HG03565 (cell line): ENCODE measurements at regions not wholly inside any gene's neighbourhood (a gene's known extent, or its start where the extent isn't known, plus 50 kb on each side); places are given as distances from the start of the nearest gene placed in this dataset.

Source experiments
- ATAC-seq: cut with Tn5 transposase; IDR thresholded peaks from one replicate; pipeline ENCODE4 v1.9.1; 2021; ENCODE audit warnings: mild to moderate bottlenecking, moderate library complexity; ENCODE audit not compliant: unreplicated experiment

DNA sequence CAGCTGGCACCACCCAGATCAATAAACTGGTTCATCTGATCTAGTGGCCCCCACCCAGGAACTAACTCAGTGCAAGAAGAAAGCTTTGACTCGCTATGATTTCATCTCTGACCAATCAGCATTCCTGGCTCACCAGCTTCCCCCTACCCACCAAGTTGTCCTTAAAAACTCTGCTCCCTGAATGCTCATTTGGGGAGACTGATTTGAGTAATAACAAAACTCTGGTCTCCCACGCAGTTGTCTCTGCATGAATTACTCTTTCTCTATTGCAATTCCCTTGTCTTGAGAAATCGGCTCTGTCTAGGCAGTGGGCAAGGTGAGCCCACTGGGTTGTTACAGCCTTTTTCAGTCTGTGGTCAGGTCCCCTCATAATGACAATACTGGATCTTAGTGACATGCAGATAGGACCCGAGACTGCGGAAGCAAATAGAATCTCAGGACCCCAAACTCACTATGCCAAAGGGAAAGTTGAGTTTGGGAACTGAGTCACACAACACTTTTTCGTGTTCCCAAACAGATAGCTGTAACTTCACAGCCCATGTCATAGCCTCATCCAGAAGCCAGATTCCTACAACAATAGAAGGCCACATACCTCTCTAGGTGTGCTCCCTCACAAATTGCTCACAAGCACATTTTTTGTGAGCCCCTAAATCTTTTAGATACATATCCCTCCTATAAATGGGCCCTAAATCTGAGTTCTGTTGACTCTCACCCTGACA is 175.2 kb upstream of the RAI14 start:
- no peak for ATAC-seq

DNA sequence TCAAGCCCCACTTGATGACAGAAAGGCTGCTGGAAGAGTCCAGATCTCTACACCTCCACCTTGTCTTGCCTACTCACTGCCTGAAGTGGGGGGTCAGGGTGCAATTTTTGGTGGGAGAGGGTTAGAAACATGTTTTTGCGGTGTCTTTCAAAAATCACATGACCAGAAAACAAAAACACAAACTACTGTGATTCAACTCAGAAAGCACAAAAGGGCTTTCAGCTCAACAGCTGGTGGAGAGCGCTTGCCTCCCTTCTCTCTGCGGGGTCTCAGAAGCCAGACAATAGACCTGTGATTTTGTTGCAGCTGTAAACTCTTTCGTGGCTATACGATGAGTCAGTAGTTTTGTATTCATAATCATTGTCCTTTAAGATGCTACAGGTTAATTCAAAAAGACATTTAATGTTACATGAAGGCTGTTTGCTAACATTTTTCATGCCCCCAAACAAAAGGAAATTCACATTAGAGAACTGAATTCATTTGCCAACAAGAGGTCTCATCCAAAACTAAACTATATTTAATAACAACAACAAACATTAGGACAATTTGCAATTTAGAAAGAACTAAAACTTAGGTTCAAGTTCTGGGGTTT is 172.6 kb upstream of the RAI14 start:
- ATAC-seq: no peak

DNA sequence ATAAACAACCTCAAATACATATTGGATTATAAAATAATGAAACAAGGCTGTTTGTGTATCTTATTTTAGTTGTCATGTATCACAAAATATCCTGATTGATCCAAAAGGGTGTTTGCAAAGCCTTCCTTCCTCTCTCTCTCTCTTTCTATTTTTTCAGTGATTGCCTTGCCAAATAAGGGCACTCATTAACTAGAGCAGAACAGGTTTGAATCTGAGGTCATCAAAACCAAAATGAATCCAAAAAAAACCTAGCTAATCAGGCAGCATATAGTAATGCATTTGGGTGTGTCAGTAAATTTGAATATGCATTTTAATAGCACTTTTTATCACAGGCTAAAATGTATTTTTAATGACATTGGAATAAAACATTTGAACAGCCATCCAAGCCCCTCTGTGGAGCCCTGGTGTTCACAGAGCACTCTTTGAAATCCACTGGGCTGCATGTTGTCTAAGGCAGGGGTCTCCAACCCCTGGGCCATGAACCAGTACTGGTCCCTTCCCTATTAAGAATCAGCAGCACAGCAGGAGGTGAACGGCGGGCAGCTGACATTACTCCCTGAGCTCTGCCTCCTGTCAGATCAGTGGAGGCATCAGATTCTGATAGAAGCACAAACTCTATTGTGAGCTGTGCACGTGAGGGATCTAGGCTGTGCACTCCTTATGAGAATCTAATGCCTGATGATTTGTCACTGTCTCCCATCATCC is 171.8 kb upstream of the RAI14 start:
- no peak for ATAC-seq

DNA sequence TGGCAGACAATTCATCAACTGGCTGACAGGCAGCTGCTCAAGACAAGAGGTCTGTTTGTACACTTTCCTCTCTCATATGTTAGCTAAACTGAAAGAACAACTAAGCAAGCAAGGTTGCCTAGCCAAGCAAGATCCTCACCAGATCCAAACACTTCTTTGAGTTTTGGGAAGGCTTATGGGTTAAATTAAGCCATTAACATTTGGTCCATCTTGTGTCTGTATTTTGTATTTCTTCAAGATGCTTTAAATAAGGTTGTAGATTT is 170.4 kb upstream of the RAI14 start:
- no peak for ATAC-seq

DNA sequence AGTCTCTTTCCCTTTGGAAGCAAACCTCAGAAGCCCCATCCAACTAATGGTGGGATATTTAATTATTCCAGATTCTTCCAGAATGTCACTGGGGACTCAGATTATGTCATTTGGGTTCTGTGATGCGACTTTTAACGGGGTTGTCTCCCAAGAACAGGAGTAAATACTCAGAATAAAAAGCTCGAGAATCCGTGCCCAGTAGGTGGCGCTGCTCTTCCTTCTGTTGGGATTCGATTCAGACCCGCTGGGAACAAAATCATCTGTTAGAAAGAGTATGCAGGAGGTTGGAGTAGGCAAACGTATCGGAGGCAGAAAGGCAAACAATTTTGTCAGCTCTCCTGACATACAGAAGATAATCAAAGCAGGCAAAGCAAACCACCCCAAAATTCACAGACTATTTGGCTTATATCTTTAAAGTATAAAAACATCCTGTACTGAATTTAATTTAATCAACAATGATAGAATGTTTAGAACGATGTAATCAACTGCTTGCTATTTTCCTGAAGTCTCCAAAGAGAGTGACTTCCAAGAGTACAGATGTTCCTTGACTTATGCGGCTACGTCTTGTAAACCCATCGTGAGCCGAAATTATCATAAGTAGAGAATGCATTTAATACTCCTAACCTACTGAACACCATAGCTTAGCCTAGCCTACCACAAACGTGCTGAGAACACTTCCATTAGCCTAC is 169.8 kb upstream of the RAI14 start:
- peak; percentile 40 for ATAC-seq

DNA sequence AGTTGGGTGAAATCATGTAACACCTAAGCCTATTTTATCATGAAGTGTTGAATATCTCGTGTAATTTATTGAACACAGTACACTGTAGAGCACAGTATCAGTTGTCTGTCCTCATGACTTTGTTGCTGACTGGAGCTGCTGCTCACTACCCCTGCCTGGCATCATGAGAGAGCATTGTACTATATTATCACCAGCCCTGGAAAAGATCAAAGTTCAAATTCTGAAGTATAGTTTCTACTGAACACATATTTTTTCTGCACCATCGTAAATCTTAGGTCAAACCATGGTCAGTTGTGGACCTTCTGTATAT is 169.3 kb upstream of the RAI14 start:
- ATAC-seq: no peak

DNA sequence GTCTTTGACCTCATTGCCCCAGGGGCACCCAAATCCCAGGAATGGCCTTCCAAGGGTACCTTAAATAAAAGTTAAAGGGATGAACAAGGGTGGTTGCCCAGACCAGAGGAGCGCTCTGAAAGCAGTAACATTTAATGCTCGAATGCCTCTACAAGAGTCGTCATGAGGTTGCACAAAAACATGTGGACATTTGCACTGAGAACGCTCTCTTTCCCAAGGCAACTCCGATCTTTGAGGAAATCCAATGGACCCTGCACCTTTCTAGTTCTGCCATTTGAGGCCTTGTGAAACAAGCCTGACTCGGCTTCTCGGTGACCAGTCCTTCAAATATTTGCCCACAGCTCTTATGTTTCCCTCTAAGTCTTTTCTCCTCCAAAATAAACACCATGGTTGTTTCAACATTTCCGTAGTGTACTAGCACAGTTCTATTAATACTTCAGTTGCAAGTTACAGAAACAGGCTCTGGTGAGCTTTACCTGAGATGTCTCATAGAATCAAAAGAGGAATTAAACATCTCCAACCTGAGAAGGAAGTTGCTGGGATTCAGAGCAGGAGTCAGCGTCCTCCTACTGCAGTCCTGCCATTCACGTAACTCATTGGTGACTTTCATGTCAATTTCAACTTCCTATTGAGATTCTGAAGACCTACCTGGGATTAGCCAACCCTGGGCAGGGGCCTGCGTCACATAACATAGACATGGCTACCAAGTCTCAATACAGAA is 168.8 kb upstream of the RAI14 start:
- no peak for ATAC-seq

DNA sequence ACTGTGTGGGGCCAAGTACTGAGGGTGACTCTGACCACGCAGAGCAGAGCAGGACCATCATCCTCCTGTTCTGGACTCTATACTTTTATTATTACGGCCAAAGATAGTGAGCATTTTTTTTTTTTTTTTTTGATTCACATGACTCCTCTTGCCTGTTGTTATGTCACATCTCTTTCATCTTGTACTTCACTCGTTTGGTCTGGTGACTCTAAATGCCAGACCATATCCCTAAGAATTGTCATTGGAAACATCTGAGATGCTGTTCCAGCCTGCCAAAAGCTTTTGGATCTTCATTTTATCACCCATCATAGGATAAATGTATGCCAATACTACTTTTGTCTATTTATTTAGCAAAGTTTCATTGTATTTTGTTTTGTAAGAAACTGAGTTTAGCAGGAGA is 168.2 kb upstream of the RAI14 start:
- ATAC-seq: no peak

DNA sequence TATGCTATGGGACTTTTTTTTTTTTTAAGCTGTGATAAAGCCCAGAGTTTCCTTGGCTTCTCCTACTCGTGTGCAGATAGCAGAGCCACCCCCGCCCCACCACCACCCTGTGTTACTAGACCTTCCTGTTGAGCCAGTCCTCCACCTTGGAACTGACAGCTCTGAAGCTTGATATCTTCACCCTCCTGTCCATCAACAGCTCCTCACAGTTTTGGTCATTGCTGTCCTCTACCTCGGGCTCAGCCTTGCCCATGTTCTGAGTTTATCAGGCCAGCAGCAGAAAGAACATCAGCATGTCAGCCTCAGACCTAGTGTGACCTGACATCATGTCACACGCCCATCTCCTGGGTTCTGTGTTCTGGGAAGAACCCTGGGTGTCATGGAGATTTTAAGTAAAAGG is 167.1 kb upstream of the RAI14 start:
- ATAC-seq: no peak

DNA sequence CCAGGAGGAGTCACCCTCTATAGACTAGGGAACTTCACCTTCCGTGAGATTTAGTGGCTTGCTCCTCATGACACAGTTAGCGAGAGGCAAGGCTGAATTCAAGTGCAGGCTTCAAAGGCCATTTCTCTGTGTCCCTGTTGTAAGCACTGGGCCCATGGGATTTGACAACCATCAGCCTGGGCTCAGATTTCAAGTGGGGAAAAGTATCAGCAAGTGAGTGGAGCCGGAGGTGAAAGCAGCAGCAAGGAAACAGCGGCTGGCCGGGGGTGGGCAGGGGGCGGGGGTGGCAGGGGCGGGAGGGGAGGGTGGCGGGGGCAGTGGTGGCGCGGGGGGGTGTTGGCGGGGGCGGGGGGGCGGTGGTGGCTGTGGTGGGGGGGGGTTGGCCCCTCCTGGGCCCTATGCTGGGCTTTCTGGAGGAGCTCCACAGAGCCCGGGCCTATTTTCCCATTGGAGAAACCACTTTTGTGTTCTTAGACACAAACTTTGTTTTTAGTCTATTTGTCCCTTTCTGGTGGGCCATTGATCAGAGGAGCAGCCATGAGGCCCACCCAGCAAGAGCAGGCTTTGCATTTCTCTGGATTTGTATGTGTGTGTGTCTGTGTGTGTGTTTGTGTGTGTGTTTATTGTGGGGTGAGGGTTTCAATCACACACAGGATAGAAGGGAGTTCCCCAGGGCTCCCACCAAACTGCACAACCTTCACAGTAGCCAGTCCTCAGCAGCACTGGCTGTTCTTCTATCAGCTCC is 165.4 kb upstream of the RAI14 start:
- ATAC-seq: no peak

DNA sequence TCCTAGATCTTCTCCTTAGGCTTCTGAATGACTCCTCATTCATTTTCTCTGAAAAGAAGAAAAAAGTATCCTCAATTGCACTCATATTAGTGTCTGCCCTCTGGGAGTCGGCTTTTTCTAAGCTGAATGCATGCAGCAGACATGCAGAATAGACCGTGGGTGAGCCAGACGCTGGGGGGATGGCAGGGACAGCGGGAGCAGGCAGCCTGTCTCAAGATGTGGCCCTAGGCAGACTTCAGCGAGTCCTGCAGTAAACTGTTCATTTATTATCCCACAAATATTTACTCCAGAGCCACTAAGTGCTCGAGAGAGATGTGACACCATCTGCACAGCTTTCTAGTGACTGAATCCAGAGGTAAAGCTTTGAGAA is 164.9 kb upstream of the RAI14 start:
- ATAC-seq: no peak

DNA sequence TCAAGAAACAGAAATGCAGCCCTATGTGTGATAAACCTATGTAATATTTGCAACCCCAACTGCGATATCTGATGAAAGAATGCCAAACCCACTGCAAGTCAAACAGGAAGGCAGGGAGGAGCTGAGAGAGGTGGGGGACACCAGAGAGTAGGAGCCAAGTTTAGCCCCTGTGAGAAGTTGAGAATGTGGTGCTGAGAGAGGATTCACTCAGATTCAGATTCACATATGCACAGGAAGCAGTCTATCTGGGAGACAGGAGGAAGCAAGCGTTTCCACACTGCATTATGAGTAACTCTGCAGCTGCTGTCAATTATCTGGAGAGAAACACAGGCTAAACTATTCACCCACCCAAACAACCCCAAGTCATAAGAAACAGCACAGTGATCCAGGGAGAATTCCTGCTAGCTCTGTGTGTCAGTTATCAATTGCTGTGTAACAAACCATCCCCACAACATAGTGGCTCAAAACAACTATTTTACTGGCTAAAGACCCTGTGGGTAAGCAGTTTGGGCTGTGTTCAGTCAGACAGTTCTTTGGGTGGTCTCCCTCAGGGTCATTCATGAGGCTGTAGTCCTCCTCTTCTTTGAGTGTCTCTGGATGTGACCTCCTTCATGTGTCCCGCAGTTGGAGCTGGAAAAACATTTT is 161.9 kb upstream of the RAI14 start:
- no peak for ATAC-seq

DNA sequence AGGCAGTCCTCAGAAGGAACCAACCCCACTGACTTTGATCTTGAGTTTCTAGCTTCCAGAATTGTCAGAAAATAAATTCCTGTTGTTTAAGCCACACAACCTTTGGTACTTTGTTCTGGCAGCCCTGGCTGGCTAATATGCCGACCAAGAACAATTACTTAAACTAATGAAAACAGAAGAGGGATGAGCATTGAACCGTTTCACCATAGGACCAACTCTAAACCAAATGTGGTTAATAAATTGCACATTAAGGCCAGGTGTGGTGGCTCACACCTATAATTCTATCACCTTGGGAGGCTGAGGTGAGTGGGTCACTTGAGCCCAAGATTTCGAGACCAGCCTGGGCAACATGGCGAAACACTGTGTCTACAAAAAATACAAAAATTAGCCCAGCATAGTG is 160.9 kb upstream of the RAI14 start:
- no peak for ATAC-seq

DNA sequence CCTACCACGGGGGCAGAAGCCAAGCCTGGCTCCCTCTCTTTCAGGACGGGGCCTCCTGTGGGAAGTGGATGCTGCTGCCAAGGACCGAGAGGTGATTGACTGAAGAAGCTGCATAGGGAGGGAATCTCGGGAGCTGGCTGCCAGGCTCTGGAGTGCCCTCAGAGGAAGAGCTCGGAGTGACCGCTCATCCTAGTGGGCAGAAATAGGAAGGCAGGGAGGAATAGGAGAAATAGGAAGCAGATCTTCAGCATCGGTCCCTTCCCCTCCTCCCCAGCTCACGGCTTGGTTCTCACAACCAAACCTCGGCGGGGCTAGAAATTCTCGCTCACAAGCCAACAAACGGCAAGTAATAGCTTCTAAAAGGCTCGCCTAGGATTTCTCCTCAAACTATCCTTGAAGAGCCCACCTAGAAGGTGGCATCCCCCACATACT is 159.9 kb upstream of the RAI14 start:
- no peak for ATAC-seq

DNA sequence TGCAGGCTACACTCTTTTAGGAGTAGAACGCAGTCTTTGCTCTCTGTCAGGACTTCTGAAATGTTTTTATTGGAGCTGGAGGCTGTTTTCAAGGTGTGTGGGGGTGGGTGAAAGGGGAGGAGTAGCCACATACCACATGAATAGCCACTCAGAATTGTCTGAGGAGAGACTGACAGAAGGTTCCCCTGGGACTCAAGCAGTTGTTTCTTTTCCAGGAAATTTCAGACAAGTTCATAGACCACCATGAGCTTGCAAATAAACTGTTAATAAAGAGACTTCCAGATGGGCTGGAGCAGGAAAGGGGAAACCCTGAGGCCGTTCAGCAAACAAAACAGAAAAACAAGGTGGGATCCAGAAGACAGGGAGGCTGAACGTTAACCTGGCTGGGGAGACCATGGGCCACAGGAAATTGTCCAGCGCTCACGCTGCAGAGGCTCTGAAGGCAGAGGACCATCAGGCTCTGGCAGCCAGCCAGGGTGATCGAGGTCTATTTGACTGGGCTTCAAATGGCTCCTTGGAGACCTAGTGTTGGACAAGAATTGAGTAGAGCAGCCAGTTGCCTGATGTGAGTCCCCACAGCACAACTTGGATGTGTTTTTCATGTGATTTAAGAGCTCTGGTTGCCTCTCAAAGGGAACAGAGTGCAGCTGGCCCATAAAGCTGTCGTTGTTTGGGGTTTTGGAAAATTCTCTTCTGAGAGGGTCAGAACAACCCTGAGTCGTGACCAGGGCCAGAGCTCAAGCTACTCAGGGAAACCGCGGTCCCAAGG is 159.2 kb upstream of the RAI14 start:
- ATAC-seq: no peak

DNA sequence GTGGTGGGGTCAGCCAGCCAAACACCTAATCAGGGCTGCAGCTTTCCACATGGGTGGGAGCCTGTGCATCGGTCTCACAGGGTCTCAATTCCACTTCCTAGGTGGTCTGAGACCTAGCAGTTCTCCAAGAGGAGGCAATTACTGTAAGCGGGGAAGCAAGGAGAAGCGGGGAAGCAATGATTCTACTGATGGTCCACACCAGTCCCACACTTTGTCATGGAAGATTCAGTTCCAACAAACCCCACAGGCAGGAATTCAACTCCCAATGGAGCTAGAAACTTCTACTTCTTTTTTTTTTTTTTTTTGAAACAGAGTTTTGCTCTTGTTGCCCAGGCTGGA is 158.7 kb upstream of the RAI14 start:
- no peak for ATAC-seq

DNA sequence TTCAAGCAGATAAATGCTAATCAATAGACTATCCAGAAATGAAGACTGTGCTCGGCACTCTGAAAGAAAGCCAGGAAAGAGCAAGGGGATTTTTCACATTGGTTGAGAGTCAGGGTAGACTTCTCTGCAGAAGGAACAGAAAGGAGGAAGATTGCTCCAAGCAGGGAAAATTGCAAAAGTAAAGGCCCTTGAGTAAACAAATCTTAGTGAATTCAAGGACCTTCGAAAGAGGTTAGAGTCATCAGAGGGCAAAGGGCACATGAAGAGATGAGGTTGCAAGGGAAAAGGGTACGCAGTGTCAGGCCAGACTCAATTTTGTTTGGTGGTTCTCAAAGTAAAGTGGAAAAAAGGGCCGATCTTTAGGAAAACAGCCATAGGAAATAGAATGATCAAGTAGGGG is 157.6 kb upstream of the RAI14 start:
- ATAC-seq: no peak

DNA sequence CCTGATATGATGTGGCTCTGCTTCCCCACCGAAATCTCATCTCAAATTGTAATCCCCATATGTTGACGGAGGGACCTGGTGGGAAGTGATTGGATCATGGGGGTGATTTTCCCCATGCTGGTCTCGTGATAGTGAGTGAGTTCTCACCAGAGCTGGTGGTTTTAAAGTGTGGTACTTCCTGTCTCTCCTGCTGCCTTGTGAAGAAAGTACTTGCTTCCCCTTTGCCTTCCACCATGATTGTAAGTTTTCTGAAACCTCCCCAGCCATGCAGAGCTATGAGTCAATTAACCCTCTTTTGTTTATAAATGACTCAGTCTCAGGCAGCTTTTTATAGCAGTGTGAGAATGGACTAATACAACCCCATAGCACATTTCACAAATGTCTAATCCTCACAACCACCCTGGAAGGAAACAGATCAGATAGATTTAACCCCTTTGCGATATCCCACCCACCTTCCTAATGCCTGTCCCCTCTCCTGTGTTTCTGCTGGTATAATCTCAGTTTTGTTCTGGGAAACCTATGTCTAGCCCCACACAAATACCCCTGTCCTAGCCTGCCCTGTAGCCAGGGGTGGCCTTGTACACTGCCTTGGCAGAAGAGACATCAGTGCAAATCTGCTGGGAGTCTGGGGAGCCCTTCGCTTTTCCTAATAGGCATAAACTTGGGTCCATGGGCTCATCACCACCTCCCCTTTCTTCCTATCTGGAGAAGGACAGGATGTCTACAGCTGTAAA is 157.0 kb upstream of the RAI14 start:
- peak; percentile 94 for ATAC-seq

DNA sequence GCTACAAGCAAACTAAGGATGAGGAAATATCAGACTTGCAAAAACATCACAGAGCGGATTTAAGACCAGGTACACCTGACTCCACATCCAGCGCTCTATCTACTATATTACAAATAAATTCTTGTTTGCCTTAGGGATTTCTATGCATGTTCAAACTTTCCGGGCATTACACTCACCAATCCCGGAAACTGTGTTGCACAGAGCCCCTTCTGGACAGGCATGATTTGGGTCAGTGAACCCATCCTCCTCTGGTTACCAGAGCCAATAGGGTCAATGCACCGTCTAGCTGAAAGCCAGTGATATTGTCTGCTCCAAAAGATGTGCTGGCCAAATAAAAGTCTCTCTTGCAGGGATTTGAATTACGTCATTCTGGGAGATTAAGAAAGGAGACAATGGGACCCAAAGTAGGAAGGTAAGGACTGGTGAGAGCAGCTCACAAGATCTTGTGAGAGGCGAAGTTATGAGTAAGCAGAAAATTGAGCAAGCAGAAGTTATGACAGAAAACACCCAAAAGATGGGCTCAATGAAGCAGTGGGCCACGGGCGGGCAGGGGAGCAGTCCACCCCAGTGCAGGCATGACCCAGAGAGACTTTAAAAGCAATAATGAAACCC is 155.8 kb upstream of the RAI14 start:
- ATAC-seq: no peak
